ENCODE measurements at regions not wholly inside any gene's neighbourhood (a gene's known extent, or its start where the extent isn't known, plus 50 kb on each side); places are given as distances from the start of the nearest gene placed in this dataset.

- TF ChIP-seq CTCF (conservative IDR thresholded peaks at IDR 0.05; ENCODE audit: low read length): no peak
- TF ChIP-seq EZH2phosphoT487 (IDR thresholded peaks at IDR 0.05; ENCODE audit: borderline replicate concordance): no peak
Observed at GRCh38 chr15:25236861-25237155, 202.0 kb downstream of the UBE3A start.
